HS-27A (cell line): ENCODE measurements at regions not wholly inside any gene's neighbourhood (a gene's known extent, or its start where the extent isn't known, plus 50 kb on each side); places are given as distances from the start of the nearest gene placed in this dataset.

Experiments used
- DNase-seq: peaks from one replicate; pipeline ENCODE4 v3.0.0-alpha.2; 2012; ENCODE audit warnings: low read depth, missing footprints

- no peak for DNase-seq
Observed at GRCh38 chr18:67650686-67651385, 134.3 kb upstream of the DSEL start.

- DNase-seq = no peak
Observed at GRCh38 chr18:67646890-67647289, 130.4 kb upstream of the DSEL start.

- DNase-seq = no peak
Observed at GRCh38 chr18:67644226-67644625, 127.7 kb upstream of the DSEL start.

GRCh38 chr18:67639872-67640271, 123.4 kb upstream of the DSEL start:
- DNase-seq = no peak

GRCh38 chr18:67636597-67637385, 120.3 kb upstream of the DSEL start:
- no peak for DNase-seq

GRCh38 chr18:67634631-67635338, 118.3 kb upstream of the DSEL start:
- no peak for DNase-seq

GRCh38 chr18:67633939-67634338, 117.4 kb upstream of the DSEL start:
- DNase-seq = no peak

- no peak for DNase-seq
Observed at GRCh38 chr18:67621906-67622305, 105.4 kb upstream of the DSEL start.

- no peak for DNase-seq
Observed at GRCh38 chr18:67621049-67621713, 104.7 kb upstream of the DSEL start.

GRCh38 chr18:67618061-67618460, 101.5 kb upstream of the DSEL start:
- no peak for DNase-seq

GRCh38 chr18:67615876-67616275, 99.4 kb upstream of the DSEL start:
- DNase-seq = no peak

GRCh38 chr18:67613731-67614130, 97.2 kb upstream of the DSEL start:
- DNase-seq = no peak

GRCh38 chr18:67612281-67612680, 95.8 kb upstream of the DSEL start:
- DNase-seq = no peak

GRCh38 chr18:67608615-67609273, 92.2 kb upstream of the DSEL start:
- no peak for DNase-seq

- DNase-seq = no peak
Observed at GRCh38 chr18:67608191-67608590, 91.7 kb upstream of the DSEL start.

- no peak for DNase-seq
Observed at GRCh38 chr18:67600181-67601180, 84.0 kb upstream of the DSEL start.

GRCh38 chr18:67599277-67599676, 82.8 kb upstream of the DSEL start:
- DNase-seq = no peak

GRCh38 chr18:67597759-67598158, 81.2 kb upstream of the DSEL start:
- no peak for DNase-seq

- DNase-seq = no peak
Observed at GRCh38 chr18:67596003-67596402, 79.5 kb upstream of the DSEL start.

- no peak for DNase-seq
Observed at GRCh38 chr18:67590571-67591141, 74.1 kb upstream of the DSEL start.
